ENCODE measurements at regions not wholly inside any gene's neighbourhood (a gene's known extent, or its start where the extent isn't known, plus 50 kb on each side); places are given as distances from the start of the nearest gene placed in this dataset.
A peak's percentile ranks its signal among the peaks of the same experiment; 100 is the strongest.

GRCh38 chr13:64428196-64428595 lies 2801.9 kb downstream of the PCDH9 start:
- no peak for DNase-seq (ENCODE audit: extremely low spot score)
- ChIA-PET POLR2A (no interaction called here), CTCF (no interaction called here)
- TF ChIP-seq HDGF (IDR thresholded peaks at IDR 0.05; ENCODE audit: borderline replicate concordance): no peak

DNA sequence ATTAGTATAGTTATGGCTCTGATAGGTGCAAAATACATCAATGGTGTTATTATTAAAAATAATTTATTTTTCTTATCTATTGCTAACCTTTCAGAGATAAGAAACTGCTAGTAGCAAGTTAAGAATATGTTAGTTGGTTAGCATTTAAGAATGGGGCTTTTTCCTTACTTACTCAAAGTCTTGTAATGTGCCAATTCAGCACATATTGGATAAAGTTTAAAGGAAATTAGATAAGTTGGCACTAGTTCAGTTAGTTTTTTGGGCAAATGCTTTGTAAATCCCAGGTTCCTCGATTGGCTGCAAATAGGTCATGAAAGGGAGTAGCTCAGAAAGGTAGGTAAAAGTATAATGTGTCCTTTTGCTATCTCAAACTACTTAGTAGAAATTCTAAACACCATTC lies 2806.7 kb downstream of the PCDH9 start:
- DNase-seq (ENCODE audit: extremely low spot score): no peak
- POLR2A ChIA-PET: no interaction called here
- CTCF ChIA-PET: no interaction called here
- TF ChIP-seq CTBP1 (IDR thresholded peaks at IDR 0.05; ENCODE audit: borderline replicate concordance) (no peak), NFRKB (IDR thresholded peaks at IDR 0.05) (0 out of 2 replicates have a peak, but pooled peaks have one; percentile 19)

- DNase-seq (ENCODE audit: extremely low spot score): no peak
- ChIA-PET CTCF (no interaction called here), POLR2A (no interaction called here)
- no peak for TF ChIP-seq FOXM1 (IDR thresholded peaks at IDR 0.05; ENCODE audit: borderline replicate concordance)
- TF ChIP-seq NFRKB (IDR thresholded peaks at IDR 0.05): no peak
These were observed 2810.0 kb downstream of the PCDH9 start for GRCh38 chr13:64420181-64420580.

DNA sequence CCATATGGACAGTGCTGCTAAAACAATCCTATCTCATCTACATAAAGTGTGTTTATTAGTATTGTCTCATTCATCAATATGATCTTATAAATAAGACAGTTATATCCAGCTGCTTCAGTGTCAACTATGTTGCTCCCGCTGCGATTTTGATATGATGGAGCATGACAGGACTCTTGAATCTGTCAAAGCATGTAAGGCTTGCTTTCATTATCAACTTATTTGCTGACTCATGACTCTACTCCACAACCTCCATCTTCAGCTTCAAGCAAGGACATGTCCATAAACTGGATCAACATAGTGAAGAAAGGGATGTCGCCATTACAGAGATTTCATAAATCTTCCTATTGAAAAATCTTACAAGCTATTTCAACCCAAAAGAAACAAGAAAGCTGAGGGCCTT lies 2812.6 kb downstream of the PCDH9 start:
- TF ChIP-seq PKNOX1 (IDR thresholded peaks at IDR 0.05): no peak
- no peak for TF ChIP-seq FOXK2 (IDR thresholded peaks at IDR 0.05)
- no peak for TF ChIP-seq SP1 (IDR thresholded peaks at IDR 0.05)
- TF ChIP-seq FOXA1 (IDR thresholded peaks at IDR 0.05): no peak
- TF ChIP-seq TARDBP (IDR thresholded peaks at IDR 0.05): no peak
- TF ChIP-seq ARNT (IDR thresholded peaks at IDR 0.05): no peak
- TF ChIP-seq HDGF (IDR thresholded peaks at IDR 0.05; ENCODE audit: borderline replicate concordance): no peak
- TF ChIP-seq ELF4 (IDR thresholded peaks at IDR 0.05): no peak
- TF ChIP-seq ZNF384 (IDR thresholded peaks at IDR 0.05): no peak
- DNase-seq (ENCODE audit: extremely low spot score): no peak
- POLR2A ChIA-PET: no interaction called here
- CTCF ChIA-PET: no interaction called here

DNA sequence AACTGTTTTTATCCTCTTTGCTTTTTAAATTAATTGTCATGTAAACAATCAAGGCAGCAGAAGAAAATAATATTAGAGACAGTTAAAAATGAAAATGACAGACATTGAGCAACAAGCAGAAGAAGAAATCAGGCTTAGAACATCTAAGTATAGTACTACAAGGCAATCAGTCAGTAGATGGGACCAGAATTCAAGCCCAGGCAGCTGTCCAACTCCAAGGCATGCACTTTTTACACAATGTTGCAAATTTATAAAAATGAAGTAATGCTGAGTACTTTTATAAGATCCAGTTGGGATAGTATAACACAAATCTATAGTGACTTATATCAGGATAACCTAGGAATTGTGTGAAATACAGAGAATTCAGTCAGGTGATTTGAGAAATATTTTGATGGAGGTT lies 2815.8 kb downstream of the PCDH9 start:
- no peak for DNase-seq (ENCODE audit: extremely low spot score)
- ChIA-PET CTCF (no interaction called here), POLR2A (no interaction called here)
- TF ChIP-seq FOXM1 (IDR thresholded peaks at IDR 0.05; ENCODE audit: borderline replicate concordance) (no peak), FOXK2 (IDR thresholded peaks at IDR 0.05) (no peak), ZNF384 (IDR thresholded peaks at IDR 0.05) (no peak), FOXA1 (IDR thresholded peaks at IDR 0.05) (no peak), ARNT (IDR thresholded peaks at IDR 0.05) (no peak), LEF1 (IDR thresholded peaks at IDR 0.05; ENCODE audit: borderline replicate concordance) (no peak)

DNA sequence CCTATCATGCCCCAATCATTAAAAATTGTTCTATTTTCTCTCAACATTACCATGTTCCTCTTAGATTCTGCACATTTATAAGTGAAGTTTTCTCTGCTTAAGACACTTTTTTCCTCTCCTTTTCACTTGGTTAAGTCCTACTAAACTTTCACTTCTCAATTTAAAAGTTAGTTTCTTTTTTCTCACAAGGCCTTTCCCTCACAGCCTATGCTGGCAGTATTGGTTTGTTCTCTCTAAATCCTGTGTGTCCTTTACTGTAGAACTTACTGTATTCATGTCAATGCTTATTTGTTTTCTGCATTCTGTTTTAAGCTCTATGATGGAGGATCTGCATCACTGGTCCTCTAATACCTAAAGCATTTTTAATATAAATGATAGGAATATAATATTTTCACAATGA lies 2816.6 kb downstream of the PCDH9 start:
- CTCF ChIA-PET: no interaction called here
- POLR2A ChIA-PET: no interaction called here
- DNase-seq (ENCODE audit: extremely low spot score): no peak
- TF ChIP-seq SP1 (IDR thresholded peaks at IDR 0.05) (no peak), FOXK2 (IDR thresholded peaks at IDR 0.05) (no peak)

DNA sequence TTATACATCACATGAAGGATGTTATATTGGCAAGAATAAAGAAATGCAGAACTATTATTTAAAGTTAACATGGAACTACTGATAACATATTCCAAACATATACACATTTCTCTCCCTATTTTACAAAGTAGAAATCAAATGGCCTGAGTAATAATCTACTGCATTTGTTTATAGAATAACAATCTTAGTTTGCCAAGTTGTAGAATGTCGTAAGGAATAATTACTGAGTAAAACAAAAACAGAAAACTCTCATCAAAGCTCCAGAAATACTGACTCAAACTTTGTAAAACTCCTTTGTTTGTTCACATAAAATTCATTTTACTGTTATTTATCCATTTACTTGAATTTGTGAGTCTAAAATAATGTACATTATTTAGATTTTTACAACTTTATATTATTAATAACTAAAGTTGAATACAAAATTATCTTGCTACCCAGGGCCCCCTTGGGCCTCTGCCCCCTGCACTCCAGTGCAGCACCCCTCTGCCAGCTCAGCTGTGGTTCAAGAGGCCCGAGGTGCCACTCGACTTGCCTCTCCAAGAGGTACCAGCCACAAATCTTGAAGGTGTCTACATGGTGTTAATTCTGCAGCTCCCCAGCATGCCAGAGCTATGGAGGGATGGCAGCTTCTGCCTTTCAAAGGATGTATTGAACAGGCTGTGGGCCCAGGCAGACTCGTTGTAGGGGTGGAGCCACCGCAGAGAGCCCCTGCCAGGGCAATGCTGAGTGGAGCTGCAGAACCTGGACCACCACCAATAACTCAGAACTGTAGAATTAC lies 2819.7 kb downstream of the PCDH9 start:
- TF ChIP-seq TARDBP (IDR thresholded peaks at IDR 0.05) (no peak), FOXA1 (IDR thresholded peaks at IDR 0.05) (no peak), PKNOX1 (IDR thresholded peaks at IDR 0.05) (no peak), CTBP1 (IDR thresholded peaks at IDR 0.05; ENCODE audit: borderline replicate concordance) (no peak), LEF1 (IDR thresholded peaks at IDR 0.05; ENCODE audit: borderline replicate concordance) (no peak), BHLHE40 (IDR thresholded peaks at IDR 0.05; ENCODE audit: borderline replicate concordance) (no peak), SUZ12 (IDR thresholded peaks at IDR 0.05) (no peak), FOXM1 (IDR thresholded peaks at IDR 0.05; ENCODE audit: borderline replicate concordance) (no peak), ZNF384 (IDR thresholded peaks at IDR 0.05) (no peak)
- ChIA-PET POLR2A (no interaction called here), CTCF (no interaction called here)
- DNase-seq (ENCODE audit: extremely low spot score): no peak

DNA sequence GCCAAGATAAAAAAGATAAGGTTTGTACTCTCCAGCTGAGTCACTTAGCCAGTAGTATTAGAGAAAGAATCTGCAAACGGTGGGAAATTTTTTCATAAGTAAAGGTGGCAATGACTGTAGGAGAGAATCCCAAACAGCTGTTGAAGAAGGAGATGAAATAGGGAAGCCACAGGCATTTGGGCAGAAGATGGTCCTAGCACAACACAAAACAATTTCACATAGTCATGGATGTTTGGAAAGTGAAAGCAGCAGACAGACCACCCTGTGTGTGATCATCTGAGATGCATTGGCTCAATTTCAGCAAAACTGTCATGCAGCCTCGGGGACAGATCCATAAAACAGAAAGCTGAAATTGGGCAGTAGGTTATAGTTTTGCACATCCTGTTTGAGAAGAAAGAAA lies 2832.4 kb downstream of the PCDH9 start:
- POLR2A ChIA-PET: no interaction called here
- no peak for TF ChIP-seq ELF4 (IDR thresholded peaks at IDR 0.05)
- TF ChIP-seq HDGF (IDR thresholded peaks at IDR 0.05; ENCODE audit: borderline replicate concordance): no peak
- no peak for TF ChIP-seq ARNT (IDR thresholded peaks at IDR 0.05)
- TF ChIP-seq TARDBP (IDR thresholded peaks at IDR 0.05): no peak
- TF ChIP-seq CTBP1 (IDR thresholded peaks at IDR 0.05; ENCODE audit: borderline replicate concordance): no peak
- no peak for TF ChIP-seq PKNOX1 (IDR thresholded peaks at IDR 0.05)
- no peak for TF ChIP-seq SUZ12 (IDR thresholded peaks at IDR 0.05)
- no peak for TF ChIP-seq SP1 (IDR thresholded peaks at IDR 0.05)
- TF ChIP-seq FOXA1 (IDR thresholded peaks at IDR 0.05): no peak
- TF ChIP-seq LEF1 (IDR thresholded peaks at IDR 0.05; ENCODE audit: borderline replicate concordance): no peak
- no peak for DNase-seq (ENCODE audit: extremely low spot score)
- CTCF ChIA-PET: no interaction called here

Measured in HEK293T (cell line).